GM12865 (cell line): ENCODE measurements at regions not wholly inside any gene's neighbourhood (a gene's known extent, or its start where the extent isn't known, plus 50 kb on each side); places are given as distances from the start of the nearest gene placed in this dataset.
A peak's percentile ranks its signal among the peaks of the same experiment; 100 is the strongest.

ENCODE experiments used
- DNase-seq: peaks from one replicate; pipeline ENCODE4 v3.0.0; 2010; ENCODE audit warnings: low read depth
- H3K4me3 ChIP-seq: 2 replicates; pipeline ENCODE4 v1.5.1; 2011; ENCODE audit warnings: mild to moderate bottlenecking, low read depth, low read length, control low read depth
- CTCF ChIP-seq: IDR thresholded peaks from 2 replicates; pipeline ENCODE4 v1.5.1; 2011; ENCODE audit warnings: low read length, control low read depth, low read depth, inconsistent platforms; ENCODE audit not compliant: insufficient read depth; ENCODE audit errors: missing control alignments

GRCh38 chr2:200186002-200186401 is 120.5 kb upstream of the SPATS2L start:
- no peak for DNase-seq
- TF ChIP-seq CTCF, result no peak
- no peak overlapping the region for H3K4me3 ChIP-seq

- H3K4me3 ChIP-seq, result no peak overlapping the region
- no peak for DNase-seq
- no peak for TF ChIP-seq CTCF
Observed at GRCh38 chr2:200188876-200189275, 117.6 kb upstream of the SPATS2L start.

GRCh38 chr2:200189964-200190363 is 116.5 kb upstream of the SPATS2L start:
- no peak for TF ChIP-seq CTCF
- H3K4me3 ChIP-seq, result no peak overlapping the region
- DNase-seq, result no peak

- no peak for TF ChIP-seq CTCF
- H3K4me3 ChIP-seq, result no peak overlapping the region
- no peak for DNase-seq
Observed at GRCh38 chr2:200193331-200193730, 113.2 kb upstream of the SPATS2L start.

GRCh38 chr2:200193791-200194190 is 112.7 kb upstream of the SPATS2L start:
- peak; percentile 9 for DNase-seq
- TF ChIP-seq CTCF, result no peak
- H3K4me3 ChIP-seq, result no peak overlapping the region

- DNase-seq, result no peak
- no peak overlapping the region for H3K4me3 ChIP-seq
- no peak for TF ChIP-seq CTCF
Observed at GRCh38 chr2:200194746-200195145, 111.7 kb upstream of the SPATS2L start.

GRCh38 chr2:200199005-200199404 is 107.5 kb upstream of the SPATS2L start:
- peak; percentile 11 for DNase-seq
- no peak for TF ChIP-seq CTCF
- no peak overlapping the region for H3K4me3 ChIP-seq
